PC-9 (cell line): ENCODE measurements at regions not wholly inside any gene's neighbourhood (a gene's known extent, or its start where the extent isn't known, plus 50 kb on each side); places are given as distances from the start of the nearest gene placed in this dataset.

Source experiments
- BruUV-seq: library from RNA; stranded (reverse); fragments of 400-500 nt; replicated peaks from 2 replicates; lab custom pipeline; 2021; lab: Mats Ljungman, UMichigan
- CTCF ChIA-PET: fragments of 300-600 bp; sonication (Branson Sonifier 250); formaldehyde crosslinking; loops from one replicate; lab custom pipeline; 2022; ENCODE audit warnings: antibody characterized with exemption; lab: Charles Lee
- POLR2A ChIA-PET: fragments of 300-600 bp; sonication (Branson Sonifier 250); formaldehyde crosslinking; loops from one replicate; lab custom pipeline; 2022; ENCODE audit warnings: antibody characterized with exemption; ENCODE audit not compliant: unreplicated experiment; lab: Charles Lee
- DNase-seq, 2 experiments: peaks; one replicate each; pipeline versions ENCODE4 v3.0.0 to v3.0.0-alpha.2; 2015 to 2022; ENCODE audit warnings: mixed read lengths in 1 of 2
- H2AFZ ChIP-seq: fragments of 200-600 bp; sonication (generic); 2 replicates; pipeline ENCODE4 v1.8.1; 2017; ENCODE audit warnings: antibody characterized with exemption
- H3F3A ChIP-seq: fragments of 200-600 bp; sonication (generic); 2 replicates; pipeline ENCODE4 v1.8.1; 2017; ENCODE audit warnings: antibody characterized with exemption, mild to moderate bottlenecking, low read depth; ENCODE audit not compliant: insufficient read depth
- H3K27ac ChIP-seq: fragments of 200-600 bp; sonication (generic); 2 replicates; pipeline ENCODE4 v1.6.1; 2016; ENCODE audit warnings: mixed run types
- H3K27me3 ChIP-seq: fragments of 200-600 bp; sonication (generic); 2 replicates; pipeline ENCODE4 v1.6.1; 2016; ENCODE audit warnings: low read depth, mixed run types; ENCODE audit not compliant: insufficient read depth
- H3K36me3 ChIP-seq: fragments of 200-600 bp; sonication (generic); 2 replicates; pipeline ENCODE4 v1.6.1; 2016; ENCODE audit warnings: low read depth, mixed run types
- H3K4me1 ChIP-seq: fragments of 200-600 bp; sonication (generic); replicated peaks from 2 replicates; pipeline ENCODE4 v1.6.1; 2016; ENCODE audit warnings: mixed run types; ENCODE audit not compliant: insufficient read depth
- H3K4me2 ChIP-seq: fragments of 200-600 bp; sonication (generic); 2 replicates; pipeline ENCODE4 v1.6.1; 2017; ENCODE audit warnings: mixed run types
- H3K4me3 ChIP-seq: fragments of 200-600 bp; sonication (generic); 2 replicates; pipeline ENCODE4 v1.6.1; 2016; ENCODE audit warnings: mixed run types
- H3K79me2 ChIP-seq: fragments of 200-600 bp; sonication (generic); 2 replicates; pipeline ENCODE4 v1.6.1; 2017; ENCODE audit warnings: low read depth, mixed run types
- H3K9me2 ChIP-seq: fragments of 200-600 bp; sonication (generic); 2 replicates; pipeline ENCODE4 v1.8.1; 2017; ENCODE audit warnings: mild to moderate bottlenecking; ENCODE audit not compliant: insufficient read depth
- H3K9me3 ChIP-seq: fragments of 200-600 bp; sonication (generic); 2 replicates; pipeline ENCODE4 v1.8.1; 2016; ENCODE audit warnings: low read depth; ENCODE audit not compliant: insufficient read depth
- H4K20me1 ChIP-seq: fragments of 200-600 bp; sonication (generic); 2 replicates; pipeline ENCODE4 v1.8.1; 2017; ENCODE audit not compliant: insufficient read depth
- CTCF ChIP-seq: fragments of 200-600 bp; sonication (generic); conservative IDR thresholded peaks from 2 replicates; pipeline ENCODE4 v1.6.1; 2017; ENCODE audit warnings: mixed run types, antibody characterized with exemption, mild to moderate bottlenecking, moderate library complexity
- EZH2 ChIP-seq: fragments of 200-600 bp; sonication (generic); IDR thresholded peaks from 2 replicates; pipeline ENCODE4 v1.8.0; 2017; ENCODE audit warnings: antibody characterized with exemption, low read depth
- intact Hi-C: fragments of 100-400 bp; cut with micrococcal nuclease; formaldehyde crosslinking; loops from one replicate; pipeline ENCODE4 v1.10.0; 2022; ENCODE audit not compliant: unreplicated experiment

- 0 out of 2 replicates have a peak overlapping the region, but pooled peaks have one; percentile 32 for H3K27ac ChIP-seq
- intact Hi-C loops: loop anchor here (1.0 kb wide), 2 partner anchors 16 to 62 kb away; no protein-coding TSS in a partner anchor
- H4K20me1 ChIP-seq: no peaks in the 10 kb centered on the region
- ChIA-PET CTCF (no interaction called here), POLR2A (no interaction called here)
- H3K4me3 ChIP-seq: no peak overlapping the region
- no peaks in the 10 kb centered on the region for H3K79me2 ChIP-seq
- H3F3A ChIP-seq: no peaks in the 10 kb centered on the region
- H3K9me2 ChIP-seq: no peaks in the 10 kb centered on the region
- no peaks in the 10 kb centered on the region for H3K36me3 ChIP-seq
- TF ChIP-seq CTCF (no peak), EZH2 (no peak)
- peak; percentile 27 to 77 for DNase-seq
- no peak overlapping the region for H2AFZ ChIP-seq
- peaks cover 16% of the 10 kb centered on the region for H3K4me1 ChIP-seq
- peak overlapping the region; percentile 31; the same call in 1 of the 2 replicates for H3K4me2 ChIP-seq
- no TSS peak for BruUV-seq
- no peaks in the 10 kb centered on the region for H3K9me3 ChIP-seq
- H3K27me3 ChIP-seq: no peaks in the 10 kb centered on the region
Observed at GRCh38 chr6:166877906-166878305, 78.4 kb downstream of the RNASET2 start.

GRCh38 chr6:166877349-166877748 is 79.0 kb downstream of the RNASET2 start:
- Histone ChIP-seq H3K27me3 (no peaks in the 10 kb centered on the region), H4K20me1 (no peaks in the 10 kb centered on the region), H3K4me2 (peak overlapping the region; percentile 31; the same call in 1 of the 2 replicates), H3K27ac (no peak overlapping the region), H2AFZ (no peak overlapping the region), H3K79me2 (no peaks in the 10 kb centered on the region), H3K9me3 (no peaks in the 10 kb centered on the region), H3K4me1 (peaks cover 16% of the 10 kb centered on the region), H3K9me2 (no peaks in the 10 kb centered on the region), H3F3A (no peaks in the 10 kb centered on the region), H3K36me3 (no peaks in the 10 kb centered on the region), H3K4me3 (no peak overlapping the region)
- no TSS peak for BruUV-seq
- no peak for DNase-seq
- intact Hi-C loops: no loop called here
- no peak for TF ChIP-seq EZH2
- CTCF ChIA-PET: no interaction called here
- POLR2A ChIA-PET: no interaction called here

- no peak for DNase-seq
- H3K4me2 ChIP-seq: no peak overlapping the region
- intact Hi-C loops: no loop called here
- H3K9me2 ChIP-seq: no peaks in the 10 kb centered on the region
- H3K27me3 ChIP-seq: no peaks in the 10 kb centered on the region
- no peaks in the 10 kb centered on the region for H3F3A ChIP-seq
- H3K36me3 ChIP-seq: no peaks in the 10 kb centered on the region
- no peak overlapping the region for H3K4me3 ChIP-seq
- no peaks in the 10 kb centered on the region for H4K20me1 ChIP-seq
- H3K79me2 ChIP-seq: no peaks in the 10 kb centered on the region
- BruUV-seq: no TSS peak
- H3K4me1 ChIP-seq: peaks cover 7% of the 10 kb centered on the region
- no peak for TF ChIP-seq CTCF
- no peak for TF ChIP-seq EZH2
- CTCF ChIA-PET: no interaction called here
- H2AFZ ChIP-seq: no peak overlapping the region
- H3K27ac ChIP-seq: no peak overlapping the region
- POLR2A ChIA-PET: no interaction called here
- H3K9me3 ChIP-seq: no peaks in the 10 kb centered on the region
Observed at GRCh38 chr6:166872531-166873009, 83.8 kb downstream of the RNASET2 start.
